DOHH2 (cell line): ENCODE measurements at regions not wholly inside any gene's neighbourhood (a gene's known extent, or its start where the extent isn't known, plus 50 kb on each side); places are given as distances from the start of the nearest gene placed in this dataset.

Source experiments
- EZH2phosphoT487 ChIP-seq: fragments of 200-600 bp; sonication (generic); IDR thresholded peaks from 2 replicates; pipeline ENCODE4 v1.6.1; 2017; ENCODE audit warnings: borderline replicate concordance, mild to moderate bottlenecking, antibody characterized with exemption, low read length, moderate library complexity, mixed read lengths
- TF ChIP-seq, protein P1 (sequence below): fragments of 200-600 bp; sonication (generic); IDR thresholded peaks from one replicate; pipeline ENCODE4 v1.5.1; 2014; ENCODE audit warnings: antibody characterized with exemption, mild to moderate bottlenecking, low read depth, low read length; ENCODE audit not compliant: poor library complexity, severe bottlenecking

DNA sequence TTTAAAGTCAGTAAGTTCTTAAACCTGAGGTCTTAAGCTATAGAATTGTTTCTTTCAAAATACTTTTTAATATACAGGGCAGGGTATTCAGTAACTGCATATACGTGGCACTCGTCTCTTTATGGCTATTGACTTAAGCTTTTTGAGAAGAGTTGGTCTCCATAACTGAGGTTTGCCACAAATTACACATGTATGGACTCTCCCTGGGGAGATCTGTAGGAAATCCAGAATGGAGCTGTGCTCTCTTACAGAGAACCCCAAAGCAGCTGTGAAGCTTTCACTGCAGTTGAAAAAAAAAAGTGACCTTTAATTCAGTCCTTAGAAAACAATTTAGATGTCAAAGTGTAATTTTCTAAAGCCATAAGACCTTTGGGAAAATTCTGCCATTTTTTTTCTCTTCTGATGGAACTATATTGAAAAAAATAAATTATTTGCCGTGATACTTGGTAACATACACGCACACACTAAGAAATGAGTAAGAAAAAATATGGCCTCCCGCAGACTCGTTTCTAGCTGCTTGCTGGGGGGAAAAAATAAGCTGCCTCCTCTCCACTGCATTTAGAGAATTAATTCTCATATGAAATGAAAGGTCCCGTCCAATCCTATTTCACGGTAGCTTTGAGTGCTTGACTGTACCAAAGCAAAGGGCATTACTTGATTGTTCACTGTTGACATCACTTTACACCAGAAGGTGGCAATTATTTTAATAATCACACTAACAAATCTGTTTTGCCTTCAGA is 159.4 kb upstream of the TENM3 start:
- TF ChIP-seq, protein P1, sequence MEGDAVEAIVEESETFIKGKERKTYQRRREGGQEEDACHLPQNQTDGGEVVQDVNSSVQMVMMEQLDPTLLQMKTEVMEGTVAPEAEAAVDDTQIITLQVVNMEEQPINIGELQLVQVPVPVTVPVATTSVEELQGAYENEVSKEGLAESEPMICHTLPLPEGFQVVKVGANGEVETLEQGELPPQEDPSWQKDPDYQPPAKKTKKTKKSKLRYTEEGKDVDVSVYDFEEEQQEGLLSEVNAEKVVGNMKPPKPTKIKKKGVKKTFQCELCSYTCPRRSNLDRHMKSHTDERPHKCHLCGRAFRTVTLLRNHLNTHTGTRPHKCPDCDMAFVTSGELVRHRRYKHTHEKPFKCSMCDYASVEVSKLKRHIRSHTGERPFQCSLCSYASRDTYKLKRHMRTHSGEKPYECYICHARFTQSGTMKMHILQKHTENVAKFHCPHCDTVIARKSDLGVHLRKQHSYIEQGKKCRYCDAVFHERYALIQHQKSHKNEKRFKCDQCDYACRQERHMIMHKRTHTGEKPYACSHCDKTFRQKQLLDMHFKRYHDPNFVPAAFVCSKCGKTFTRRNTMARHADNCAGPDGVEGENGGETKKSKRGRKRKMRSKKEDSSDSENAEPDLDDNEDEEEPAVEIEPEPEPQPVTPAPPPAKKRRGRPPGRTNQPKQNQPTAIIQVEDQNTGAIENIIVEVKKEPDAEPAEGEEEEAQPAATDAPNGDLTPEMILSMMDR: no peak
- TF ChIP-seq EZH2phosphoT487: no peak
